Caco-2 (cell line): ENCODE measurements at regions not wholly inside any gene's neighbourhood (a gene's known extent, or its start where the extent isn't known, plus 50 kb on each side); places are given as distances from the start of the nearest gene placed in this dataset.
A peak's percentile ranks its signal among the peaks of the same experiment; 100 is the strongest.

ENCODE experiments used
- BruUV-seq: library from RNA; stranded (reverse); fragments of 400-500 nt; replicated peaks from 2 replicates; lab custom pipeline; 2021; lab: Mats Ljungman, UMichigan
- CTCF ChIA-PET: fragments of 300-600 bp; sonication (Branson Sonifier 250); formaldehyde crosslinking; loops from one replicate; lab custom pipeline; 2022; ENCODE audit warnings: antibody characterized with exemption; lab: Charles Lee
- POLR2A ChIA-PET: fragments of 300-600 bp; sonication (Branson Sonifier 250); formaldehyde crosslinking; loops from one replicate; lab custom pipeline; 2022; ENCODE audit warnings: antibody characterized with exemption; lab: Charles Lee
- DNase-seq, 2 experiments: peaks; one replicate each; pipeline versions ENCODE4 v3.0.0 to v3.0.0-alpha.2; 2020 to 2022
- H3K27me3 ChIP-seq: replicated peaks from 2 replicates; pipeline ENCODE4 v1.6.0; 2011; ENCODE audit warnings: low read length; ENCODE audit not compliant: control insufficient read depth, insufficient read depth
- H3K36me3 ChIP-seq: 2 replicates; pipeline ENCODE4 v1.5.1; 2011; ENCODE audit warnings: low read length; ENCODE audit not compliant: control insufficient read depth, insufficient read depth
- H3K4me1 ChIP-seq: fragments of 250-450 bp; sonication (Bioruptor Pico); 2 replicates; pipeline ENCODE4 v1.5.1; 2020; ENCODE audit warnings: mild to moderate bottlenecking
- H3K4me3 ChIP-seq: 2 replicates; pipeline ENCODE4 v1.5.1; 2011; ENCODE audit warnings: low read depth, mild to moderate bottlenecking, control low read depth, low read length
- H3K9me3 ChIP-seq: fragments of 250-450 bp; sonication (Bioruptor Pico); 2 replicates; pipeline ENCODE4 v1.5.1; 2020; ENCODE audit warnings: mild to moderate bottlenecking, moderate library complexity
- H3K27ac Mint-ChIP-seq: one replicate; pipeline ENCODE4 v1.8.0; 2022; ENCODE audit warnings: mixed read lengths; ENCODE audit not compliant: unreplicated experiment
- H3K27me3 Mint-ChIP-seq: one replicate; pipeline ENCODE4 v1.8.0; 2022; ENCODE audit warnings: mixed read lengths; ENCODE audit not compliant: insufficient read depth, unreplicated experiment
- H3K36me3 Mint-ChIP-seq: one replicate; pipeline ENCODE4 v1.8.0; 2022; ENCODE audit warnings: mild to moderate bottlenecking, mixed read lengths; ENCODE audit not compliant: insufficient read depth, unreplicated experiment
- H3K4me1 Mint-ChIP-seq: one replicate; pipeline ENCODE4 v1.8.0; 2022; ENCODE audit warnings: low read depth, mixed read lengths; ENCODE audit not compliant: unreplicated experiment
- H3K4me3 Mint-ChIP-seq: one replicate; pipeline ENCODE4 v1.8.0; 2022; ENCODE audit warnings: mild to moderate bottlenecking, moderate library complexity, mixed read lengths; ENCODE audit not compliant: unreplicated experiment
- H3K9me3 Mint-ChIP-seq: one replicate; pipeline ENCODE4 v1.8.0; 2022; ENCODE audit warnings: mixed read lengths; ENCODE audit not compliant: unreplicated experiment
- intact Hi-C: fragments of 100-400 bp; cut with micrococcal nuclease; formaldehyde crosslinking; loops from one replicate; pipeline ENCODE4 v1.10.0; 2022; ENCODE audit not compliant: unreplicated experiment
- TF ChIP-seq, protein P1 (sequence below), 2 experiments: fragments of 200-600 bp in 1 of 2; IDR thresholded peaks; 1 replicate in 1 of 2; 2 replicates in 1 of 2; pipeline versions ENCODE4 v1.5.1 to v1.8.0; 2011 to 2022; ENCODE audit warnings: antibody characterized with exemption in 1 of 2, control low read depth in 1 of 2, inconsistent platforms in 1 of 2, low read depth in 1 of 2, low read length in 1 of 2, mild to moderate bottlenecking in 1 of 2, moderate library complexity in 1 of 2; ENCODE audit not compliant: insufficient read depth in 1 of 2, severe bottlenecking in 1 of 2, unreplicated experiment in 1 of 2

DNA sequence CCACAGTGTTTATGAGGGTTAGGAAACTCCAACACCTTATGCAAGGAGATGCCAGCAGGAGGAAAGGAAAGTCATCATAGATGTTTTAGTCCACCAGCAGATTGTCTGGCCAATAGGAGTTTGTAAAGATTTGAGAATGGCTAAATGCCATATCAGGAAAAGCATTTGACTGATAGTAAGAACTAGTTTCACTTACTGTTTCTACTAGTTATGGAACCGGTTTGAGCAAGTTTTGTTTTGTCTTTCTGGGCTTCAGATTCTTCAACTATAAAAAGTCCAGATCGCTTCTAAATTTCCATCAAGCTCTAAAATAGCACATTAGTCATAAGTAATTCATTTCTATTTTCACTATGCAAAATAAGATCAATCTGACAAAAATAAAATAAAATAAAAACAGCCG lies 254.8 kb upstream of the TMCO5A start:
- Mint-ChIP-seq H3K36me3 (no peaks in the 10 kb centered on the region), H3K27me3 (peaks cover 3% of the 10 kb centered on the region), H3K9me3 (no peaks in the 10 kb centered on the region), H3K4me3 (no peak overlapping the region), H3K27ac (no peak overlapping the region), H3K4me1 (no peaks in the 10 kb centered on the region)
- no peaks in the 10 kb centered on the region for H3K27me3 ChIP-seq
- CTCF ChIA-PET, result no interaction called here
- intact Hi-C loops, result no loop called here
- no peak for DNase-seq
- no peaks in the 10 kb centered on the region for H3K36me3 ChIP-seq
- H3K4me3 ChIP-seq, result no peak overlapping the region
- POLR2A ChIA-PET, result no interaction called here
- no TSS peak for BruUV-seq
- no peaks in the 10 kb centered on the region for H3K4me1 ChIP-seq
- TF ChIP-seq, protein P1, sequence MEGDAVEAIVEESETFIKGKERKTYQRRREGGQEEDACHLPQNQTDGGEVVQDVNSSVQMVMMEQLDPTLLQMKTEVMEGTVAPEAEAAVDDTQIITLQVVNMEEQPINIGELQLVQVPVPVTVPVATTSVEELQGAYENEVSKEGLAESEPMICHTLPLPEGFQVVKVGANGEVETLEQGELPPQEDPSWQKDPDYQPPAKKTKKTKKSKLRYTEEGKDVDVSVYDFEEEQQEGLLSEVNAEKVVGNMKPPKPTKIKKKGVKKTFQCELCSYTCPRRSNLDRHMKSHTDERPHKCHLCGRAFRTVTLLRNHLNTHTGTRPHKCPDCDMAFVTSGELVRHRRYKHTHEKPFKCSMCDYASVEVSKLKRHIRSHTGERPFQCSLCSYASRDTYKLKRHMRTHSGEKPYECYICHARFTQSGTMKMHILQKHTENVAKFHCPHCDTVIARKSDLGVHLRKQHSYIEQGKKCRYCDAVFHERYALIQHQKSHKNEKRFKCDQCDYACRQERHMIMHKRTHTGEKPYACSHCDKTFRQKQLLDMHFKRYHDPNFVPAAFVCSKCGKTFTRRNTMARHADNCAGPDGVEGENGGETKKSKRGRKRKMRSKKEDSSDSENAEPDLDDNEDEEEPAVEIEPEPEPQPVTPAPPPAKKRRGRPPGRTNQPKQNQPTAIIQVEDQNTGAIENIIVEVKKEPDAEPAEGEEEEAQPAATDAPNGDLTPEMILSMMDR (IDR thresholded peaks at IDR 0.05; ENCODE audit: insufficient read depth in 1 of 2, low read depth in 1 of 2, low read length in 1 of 2, severe bottlenecking in 1 of 2, unreplicated experiment in 1 of 2), result no peak
- H3K9me3 ChIP-seq, result no peaks in the 10 kb centered on the region

DNA sequence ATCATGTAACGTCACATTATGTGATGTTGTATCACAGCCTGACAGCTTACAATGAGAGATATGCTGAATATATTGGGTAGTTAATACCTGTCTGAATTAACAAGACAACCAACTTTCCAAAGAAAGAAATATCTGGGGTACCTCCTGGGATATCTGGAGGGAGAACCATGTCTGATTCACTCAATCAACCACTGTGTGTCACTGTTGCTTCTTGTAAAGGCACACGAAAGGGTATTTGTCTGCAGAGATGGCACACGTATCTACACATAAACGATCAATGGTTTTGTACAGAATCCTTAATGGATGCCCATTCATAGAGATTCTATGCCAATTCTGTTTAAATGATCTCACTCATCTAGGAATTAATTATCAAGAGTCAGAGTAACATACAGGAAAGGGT lies 252.1 kb upstream of the TMCO5A start:
- H3K4me1 ChIP-seq, result no peaks in the 10 kb centered on the region
- no TSS peak for BruUV-seq
- intact Hi-C loops, result loop anchor here (1.0 kb wide), 1 partner anchor 198 kb away; no protein-coding TSS in a partner anchor
- POLR2A ChIA-PET, result no interaction called here
- H3K4me1 Mint-ChIP-seq, result no peaks in the 10 kb centered on the region
- no peaks in the 10 kb centered on the region for H3K9me3 ChIP-seq
- no peaks in the 10 kb centered on the region for H3K36me3 ChIP-seq
- H3K36me3 Mint-ChIP-seq, result no peaks in the 10 kb centered on the region
- H3K27ac Mint-ChIP-seq, result no peak overlapping the region
- TF ChIP-seq, protein P1 (IDR thresholded peaks at IDR 0.05; ENCODE audit: insufficient read depth in 1 of 2, low read depth in 1 of 2, low read length in 1 of 2, severe bottlenecking in 1 of 2, unreplicated experiment in 1 of 2), result peak; percentile 27 to 30
- H3K4me3 Mint-ChIP-seq, result no peak overlapping the region
- no peaks in the 10 kb centered on the region for H3K9me3 Mint-ChIP-seq
- peak in 1 of 2 experiments; percentile 34 for DNase-seq
- H3K27me3 ChIP-seq, result no peaks in the 10 kb centered on the region
- no peak overlapping the region for H3K4me3 ChIP-seq
- H3K27me3 Mint-ChIP-seq, result no peaks in the 10 kb centered on the region
- CTCF ChIA-PET, result no interaction called here

DNA sequence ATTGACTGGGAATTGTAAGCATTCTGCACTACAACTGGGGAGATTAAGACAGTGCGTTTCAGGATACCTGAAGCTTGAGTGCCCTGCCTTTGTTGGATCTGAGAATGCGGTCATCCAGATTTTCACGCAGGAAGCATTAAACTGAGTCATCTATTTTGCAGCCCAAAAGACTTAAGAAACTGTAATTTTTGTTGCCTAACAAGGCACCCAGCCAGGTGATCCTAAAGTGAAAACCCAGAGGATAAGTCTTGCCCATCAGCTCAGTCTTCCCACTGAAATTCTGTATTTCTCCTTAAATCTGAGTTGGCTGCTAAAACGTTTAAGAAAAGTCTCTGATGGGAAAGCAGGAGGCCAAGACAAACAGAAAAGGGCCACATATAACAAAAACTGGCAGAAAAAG lies 242.5 kb upstream of the TMCO5A start:
- H3K36me3 Mint-ChIP-seq, result no peaks in the 10 kb centered on the region
- POLR2A ChIA-PET, result no interaction called here
- H3K27me3 Mint-ChIP-seq, result peaks cover 16% of the 10 kb centered on the region

More for the DNA sequence above, 242.5 kb upstream of the TMCO5A start:
- H3K27ac Mint-ChIP-seq, result no peak overlapping the region
- H3K4me3 Mint-ChIP-seq, result no peak overlapping the region
- BruUV-seq, result no TSS peak
- Histone ChIP-seq H3K36me3 (no peaks in the 10 kb centered on the region), H3K4me3 (no peak overlapping the region), H3K9me3 (no peaks in the 10 kb centered on the region), H3K4me1 (no peaks in the 10 kb centered on the region), H3K27me3 (no peaks in the 10 kb centered on the region)
- CTCF ChIA-PET, result no interaction called here
- TF ChIP-seq, protein P1 (IDR thresholded peaks at IDR 0.05; ENCODE audit: insufficient read depth in 1 of 2, low read depth in 1 of 2, low read length in 1 of 2, severe bottlenecking in 1 of 2, unreplicated experiment in 1 of 2), result no peak
- intact Hi-C loops, result no loop called here
- H3K4me1 Mint-ChIP-seq, result no peaks in the 10 kb centered on the region
- DNase-seq, result no peak
- no peaks in the 10 kb centered on the region for H3K9me3 Mint-ChIP-seq
